HL-60 (cell line): ENCODE measurements at regions not wholly inside any gene's neighbourhood (a gene's known extent, or its start where the extent isn't known, plus 50 kb on each side); places are given as distances from the start of the nearest gene placed in this dataset.

Experiments used
- DNase-seq, 2 experiments: peaks; one replicate each; pipeline ENCODE4 v3.0.0-alpha.2; 2010 to 2020; ENCODE audit warnings: low read depth in 1 of 2, low spot score in 1 of 2
- H3K27ac ChIP-seq: fragments of 250-450 bp; sonication (Bioruptor Pico); replicated peaks from 2 replicates; pipeline ENCODE4 v1.5.1; 2020; ENCODE audit warnings: mild to moderate bottlenecking, moderate library complexity
- H3K27me3 ChIP-seq: fragments of 250-450 bp; sonication (Bioruptor Pico); 2 replicates; pipeline ENCODE4 v1.5.1; 2021; ENCODE audit warnings: mild to moderate bottlenecking, moderate library complexity; ENCODE audit not compliant: insufficient read depth, poor library complexity, severe bottlenecking
- H3K4me3 ChIP-seq: replicated peaks from 2 replicates; pipeline ENCODE4 v1.5.1; 2011; ENCODE audit warnings: mild to moderate bottlenecking, control low read depth, low read length; ENCODE audit not compliant: insufficient read depth
- CTCF ChIP-seq: IDR thresholded peaks from one replicate; pipeline ENCODE4 v1.5.1; 2011; ENCODE audit warnings: low read length, control low read depth, inconsistent platforms; ENCODE audit not compliant: insufficient read depth
- GABPA ChIP-seq: IDR thresholded peaks from 2 replicates; pipeline ENCODE4 v1.6.1; 2012; ENCODE audit warnings: low read depth
- POLR2AphosphoS5 ChIP-seq: IDR thresholded peaks from 2 replicates; pipeline ENCODE4 v1.6.1; 2012; ENCODE audit warnings: low read depth
- REST ChIP-seq: IDR thresholded peaks from 2 replicates; pipeline ENCODE4 v1.6.1; 2012; ENCODE audit warnings: low read depth; ENCODE audit not compliant: insufficient replicate concordance
- SPI1 ChIP-seq: IDR thresholded peaks from 2 replicates; pipeline ENCODE4 v1.6.1; 2012; ENCODE audit warnings: low read depth, mild to moderate bottlenecking, borderline replicate concordance

GRCh38 chr2:198917926-198918720, 539.6 kb downstream of the SATB2 start:
- Histone ChIP-seq H3K4me3 (no peak overlapping the region), H3K27me3 (no peaks in the 10 kb centered on the region), H3K27ac (no peak overlapping the region)
- no peak for DNase-seq
- no peak for TF ChIP-seq REST
- TF ChIP-seq GABPA = no peak
- TF ChIP-seq SPI1 = no peak
- no peak for TF ChIP-seq CTCF
- no peak for TF ChIP-seq POLR2AphosphoS5

- Histone ChIP-seq H3K27me3 (no peaks in the 10 kb centered on the region), H3K27ac (no peak overlapping the region), H3K4me3 (no peak overlapping the region)
- no peak for DNase-seq
- no peak for TF ChIP-seq REST
Observed at GRCh38 chr2:198917275-198917674, 540.5 kb downstream of the SATB2 start.

GRCh38 chr2:198916548-198917080, 541.1 kb downstream of the SATB2 start:
- H3K27me3 ChIP-seq = no peaks in the 10 kb centered on the region
- no peak for DNase-seq
- H3K27ac ChIP-seq = no peak overlapping the region
- no peak overlapping the region for H3K4me3 ChIP-seq
- no peak for TF ChIP-seq GABPA
- no peak for TF ChIP-seq REST
- no peak for TF ChIP-seq POLR2AphosphoS5
- no peak for TF ChIP-seq CTCF
- no peak for TF ChIP-seq SPI1
